Trophoblast cell (in vitro differentiated cells and primary cell): ENCODE measurements at regions not wholly inside any gene's neighbourhood (a gene's known extent, or its start where the extent isn't known, plus 50 kb on each side); places are given as distances from the start of the nearest gene placed in this dataset.

Experiments
- DNase-seq, 2 donors: peaks; one replicate each; pipeline ENCODE4 v3.0.0-alpha.2; 2016
- H2AFZ ChIP-seq: 2 replicates; pipeline ENCODE4 v1.6.1; 2013; ENCODE audit warnings: low read length, moderate library complexity, mild to moderate bottlenecking; ENCODE audit not compliant: insufficient read depth, poor library complexity
- H2AK5ac ChIP-seq: 2 replicates; pipeline ENCODE4 v1.6.1; 2013; ENCODE audit warnings: mild to moderate bottlenecking, low read length
- H2BK120ac ChIP-seq: 2 replicates; pipeline ENCODE4 v1.6.1; 2013; ENCODE audit warnings: low read length, mild to moderate bottlenecking, moderate library complexity; ENCODE audit not compliant: insufficient read depth, poor library complexity
- H2BK12ac ChIP-seq: 2 replicates; pipeline ENCODE4 v1.6.1; 2013; ENCODE audit warnings: mild to moderate bottlenecking, low read length, moderate library complexity
- H2BK5ac ChIP-seq: 2 replicates; pipeline ENCODE4 v1.6.1; 2013; ENCODE audit warnings: low read length, low read depth, moderate library complexity, mild to moderate bottlenecking; ENCODE audit not compliant: poor library complexity
- H3K14ac ChIP-seq: 2 replicates; pipeline ENCODE4 v1.6.1; 2013; ENCODE audit warnings: mild to moderate bottlenecking, low read length
- H3K18ac ChIP-seq: 2 replicates; pipeline ENCODE4 v1.6.1; 2013; ENCODE audit warnings: mild to moderate bottlenecking, low read length
- H3K23ac ChIP-seq: 2 replicates; pipeline ENCODE4 v1.6.1; 2013; ENCODE audit warnings: low read length
- H3K27ac ChIP-seq: 2 replicates; pipeline ENCODE4 v1.5.1; 2013; ENCODE audit warnings: low read depth, mild to moderate bottlenecking, inconsistent platforms, low read length, moderate library complexity
- H3K27me3 ChIP-seq: 2 replicates; pipeline ENCODE4 v1.6.1; 2013; ENCODE audit warnings: inconsistent platforms, mild to moderate bottlenecking, low read length, moderate library complexity; ENCODE audit not compliant: insufficient read depth
- H3K36me3 ChIP-seq, 2 experiments: 1 replicate in 1 of 2; 2 replicates in 1 of 2; pipeline ENCODE4 v1.6.1; 2013; ENCODE audit warnings: low read length in 2 of 2, mild to moderate bottlenecking in 2 of 2, moderate library complexity in 1 of 2; ENCODE audit not compliant: insufficient read depth in 2 of 2, control insufficient read depth in 1 of 2
- H3K4ac ChIP-seq: 2 replicates; pipeline ENCODE4 v1.6.1; 2013; ENCODE audit warnings: low read depth, mild to moderate bottlenecking, low read length, moderate library complexity
- H3K4me1 ChIP-seq, 2 experiments: 1 replicate in 1 of 2; 2 replicates in 1 of 2; pipeline ENCODE4 v1.6.1; 2013; ENCODE audit warnings: low read length in 2 of 2, mild to moderate bottlenecking in 2 of 2, moderate library complexity in 1 of 2; ENCODE audit not compliant: insufficient read depth in 2 of 2, control insufficient read depth in 1 of 2
- H3K4me2 ChIP-seq: 2 replicates; pipeline ENCODE4 v1.6.1; 2013; ENCODE audit warnings: inconsistent platforms, mild to moderate bottlenecking, low read length, moderate library complexity
- H3K4me3 ChIP-seq: 2 replicates; pipeline ENCODE4 v1.5.1; 2013; ENCODE audit warnings: mild to moderate bottlenecking, low read depth, low read length, inconsistent platforms
- H3K79me1 ChIP-seq: one replicate; pipeline ENCODE4 v1.6.1; 2013; ENCODE audit warnings: low read length
- H3K79me2 ChIP-seq: 2 replicates; pipeline ENCODE4 v1.6.1; 2013; ENCODE audit warnings: low read length, mild to moderate bottlenecking; ENCODE audit not compliant: control insufficient read depth, insufficient read depth, poor library complexity
- H3K9ac ChIP-seq: 2 replicates; pipeline ENCODE4 v1.6.1; 2013; ENCODE audit warnings: mild to moderate bottlenecking, low read length
- H3K9me3 ChIP-seq: 2 replicates; pipeline ENCODE4 v1.6.1; 2013; ENCODE audit warnings: low read depth, mild to moderate bottlenecking, control low read depth, inconsistent platforms, low read length; ENCODE audit not compliant: insufficient read depth
- H4K12ac ChIP-seq: 2 replicates; pipeline ENCODE4 v1.6.1; 2013; ENCODE audit warnings: low read depth, mild to moderate bottlenecking, low read length, moderate library complexity
- H4K8ac ChIP-seq: 2 replicates; pipeline ENCODE4 v1.6.1; 2013; ENCODE audit warnings: low read depth, mild to moderate bottlenecking, low read length, moderate library complexity
- H4K91ac ChIP-seq: one replicate; pipeline ENCODE4 v1.6.1; 2013; ENCODE audit warnings: low read depth, mild to moderate bottlenecking, low read length, moderate library complexity
- WGBS: extraction: QIAGEN DNeasy Blood & Tissue Kit; methylation state at CpG from one replicate; pipeline ENCODE4 v1.1.7; 2013; ENCODE audit warnings: missing lambda C conversion rate; ENCODE audit not compliant: insufficient read length, insufficient coverage; ENCODE audit errors: extremely low coverage; 5-methylcytosine and 5-hydroxymethylcytosine counted together

DNA sequence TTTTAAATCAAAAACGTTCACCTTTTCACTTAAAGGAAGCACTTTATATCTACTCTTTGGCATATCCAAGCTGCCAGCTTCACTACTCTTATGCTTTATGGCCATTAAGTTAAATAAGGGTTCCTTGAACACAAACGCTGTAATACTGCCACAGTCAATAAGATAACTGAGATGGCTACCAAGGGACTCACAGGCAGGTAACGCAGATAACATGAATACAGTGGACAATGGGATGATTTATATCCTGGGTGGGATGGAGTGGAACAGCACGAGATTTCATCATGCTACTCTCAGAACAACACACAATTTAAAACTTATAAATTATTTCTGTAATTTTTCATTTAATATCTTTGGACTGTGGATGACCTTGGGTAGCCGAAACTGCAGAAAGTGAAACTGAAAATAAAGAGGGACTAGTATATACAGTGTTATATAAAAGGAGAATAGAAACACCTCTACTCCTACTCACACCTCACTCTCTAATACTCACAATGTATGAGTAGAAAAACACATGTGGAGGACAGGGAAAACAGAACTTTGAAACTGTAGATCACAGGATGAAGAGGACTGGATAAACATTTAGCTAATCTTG lies 367.3 kb downstream of the C12orf50 start:
- no peak overlapping the region for H2BK120ac ChIP-seq
- H3K79me1 ChIP-seq = no peaks in the 10 kb centered on the region
- no peak overlapping the region for H3K27ac ChIP-seq
- H2BK12ac ChIP-seq = no peak overlapping the region
- no peak overlapping the region for H2AK5ac ChIP-seq
- H4K12ac ChIP-seq = no peak overlapping the region
- H3K4me1 ChIP-seq = no peaks in the 10 kb centered on the region
- H3K18ac ChIP-seq = no peak overlapping the region
- no peak overlapping the region for H2BK5ac ChIP-seq
- no peak overlapping the region for H3K23ac ChIP-seq
- H4K8ac ChIP-seq = no peak overlapping the region
- H4K91ac ChIP-seq = no peak overlapping the region
- no peak overlapping the region for H3K14ac ChIP-seq
- no peaks in the 10 kb centered on the region for H3K27me3 ChIP-seq
- 100% methylated on average over 1 of the region's 5 CpGs for WGBS
- no peak overlapping the region for H3K4ac ChIP-seq
- no peak overlapping the region for H2AFZ ChIP-seq
- no peak for DNase-seq
- H3K9me3 ChIP-seq = no peaks in the 10 kb centered on the region
- no peak overlapping the region for H3K9ac ChIP-seq
- no peaks in the 10 kb centered on the region for H3K79me2 ChIP-seq
- H3K4me2 ChIP-seq = no peak overlapping the region
- no peak overlapping the region for H3K4me3 ChIP-seq
- no peaks in the 10 kb centered on the region for H3K36me3 ChIP-seq

DNA sequence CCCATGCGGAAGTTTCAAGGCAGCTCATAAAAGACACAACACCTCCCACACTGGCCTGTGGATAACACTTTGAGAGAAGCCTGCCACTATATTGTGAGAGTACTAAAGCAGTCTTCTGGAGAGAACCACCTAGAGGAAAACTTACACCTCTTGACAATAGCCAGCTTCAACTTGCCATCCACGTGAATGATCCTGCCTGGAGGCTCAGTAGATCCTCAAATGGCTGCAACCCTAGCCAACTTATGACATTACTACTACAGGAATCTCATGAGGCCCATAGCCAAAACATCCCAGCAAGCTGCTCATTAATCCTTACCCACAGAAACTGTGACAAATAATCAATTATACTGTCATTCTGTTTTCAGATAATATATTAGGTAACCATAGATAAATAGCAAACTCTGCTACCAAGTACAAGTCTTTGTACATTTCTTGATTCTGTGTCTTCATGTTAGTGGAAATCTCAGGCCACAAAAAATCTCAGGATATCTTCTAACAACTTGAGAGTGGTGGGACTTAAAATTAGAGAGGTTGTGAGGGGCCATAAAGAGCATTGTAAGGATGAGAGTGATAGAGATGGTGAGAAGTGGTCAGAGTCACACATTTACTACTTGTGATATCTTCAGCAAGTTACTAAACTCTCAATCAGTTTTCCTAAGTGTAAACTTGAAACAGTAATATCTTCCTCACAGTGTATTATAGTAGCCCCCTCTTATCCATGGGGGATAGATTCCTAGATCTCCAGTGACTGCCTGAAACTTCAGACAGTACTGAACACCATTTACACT lies 368.0 kb downstream of the C12orf50 start:
- no peak overlapping the region for H2BK5ac ChIP-seq
- H2AK5ac ChIP-seq = no peak overlapping the region
- no peak overlapping the region for H3K14ac ChIP-seq
- no peak overlapping the region for H4K8ac ChIP-seq
- H3K4me3 ChIP-seq = no peak overlapping the region
- no peak overlapping the region for H3K4me2 ChIP-seq
- no peak overlapping the region for H3K27ac ChIP-seq
- H3K4me1 ChIP-seq = no peaks in the 10 kb centered on the region
- no peak overlapping the region for H3K4ac ChIP-seq
- WGBS = no CpG with 5 or more reads among the region's 2 CpGs
- H4K12ac ChIP-seq = no peak overlapping the region
- H3K79me2 ChIP-seq = no peaks in the 10 kb centered on the region
- no peaks in the 10 kb centered on the region for H3K79me1 ChIP-seq
- H3K36me3 ChIP-seq = no peaks in the 10 kb centered on the region
- no peak overlapping the region for H2AFZ ChIP-seq
- no peak overlapping the region for H3K23ac ChIP-seq
- H3K9me3 ChIP-seq = no peaks in the 10 kb centered on the region
- DNase-seq = no peak
- H3K9ac ChIP-seq = no peak overlapping the region
- no peak overlapping the region for H3K18ac ChIP-seq
- H2BK12ac ChIP-seq = no peak overlapping the region
- no peak overlapping the region for H4K91ac ChIP-seq
- H3K27me3 ChIP-seq = no peaks in the 10 kb centered on the region
- no peak overlapping the region for H2BK120ac ChIP-seq

DNA sequence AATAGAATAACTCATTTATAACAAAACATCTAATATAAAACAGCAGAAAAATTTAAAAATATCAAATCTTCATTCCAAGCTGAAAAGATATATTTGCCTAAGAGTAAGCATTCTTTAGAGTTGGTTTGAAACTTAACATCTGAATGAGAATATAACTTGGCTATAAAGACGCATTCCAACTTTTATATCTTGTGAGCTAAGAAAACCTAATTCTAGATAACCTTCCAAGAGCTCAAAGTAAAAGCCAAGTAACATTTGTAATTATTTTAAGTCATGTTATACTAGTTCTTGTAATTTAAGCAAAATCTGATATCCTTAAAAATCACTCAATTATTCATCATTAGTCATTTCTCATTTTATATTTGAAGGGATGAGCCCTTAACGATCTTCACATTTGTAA lies 368.9 kb downstream of the C12orf50 start:
- Histone ChIP-seq H3K9ac (no peak overlapping the region), H4K12ac (no peak overlapping the region), H3K4me3 (no peak overlapping the region), H3K79me2 (no peaks in the 10 kb centered on the region), H3K27ac (no peak overlapping the region), H3K23ac (no peak overlapping the region), H3K4me1 (no peaks in the 10 kb centered on the region), H2BK12ac (no peak overlapping the region), H3K79me1 (no peaks in the 10 kb centered on the region), H3K9me3 (no peaks in the 10 kb centered on the region), H4K91ac (no peak overlapping the region), H3K18ac (no peak overlapping the region), H3K14ac (no peak overlapping the region), H2BK5ac (no peak overlapping the region), H3K36me3 (no peaks in the 10 kb centered on the region), H3K4ac (no peak overlapping the region), H2AK5ac (no peak overlapping the region), H2BK120ac (no peak overlapping the region), H3K27me3 (no peaks in the 10 kb centered on the region), H4K8ac (no peak overlapping the region), H2AFZ (no peak overlapping the region), H3K4me2 (no peak overlapping the region)
- WGBS = no CpG with 5 or more reads among the region's 2 CpGs
- no peak for DNase-seq

DNA sequence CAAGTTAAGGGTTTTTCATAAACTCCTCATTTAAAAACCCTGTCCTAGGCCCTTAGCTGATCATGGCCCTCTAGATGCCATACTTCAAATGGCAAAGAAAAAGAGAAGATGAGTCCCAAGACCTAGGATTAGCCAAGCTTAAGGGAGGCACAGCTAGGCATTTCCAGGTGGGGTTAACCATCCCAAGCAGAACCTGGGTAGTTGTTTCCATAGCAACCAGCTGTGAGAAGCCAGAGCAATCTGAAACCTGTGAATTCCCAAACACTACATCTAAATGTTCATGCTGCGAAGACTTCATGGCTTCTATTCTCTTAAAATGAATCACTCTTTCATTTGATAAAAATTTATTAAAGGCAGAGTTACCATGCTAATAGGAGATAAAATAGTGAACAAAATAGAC lies 372.9 kb downstream of the C12orf50 start:
- no peak overlapping the region for H2AFZ ChIP-seq
- no peak overlapping the region for H4K8ac ChIP-seq
- H3K4me1 ChIP-seq = no peaks in the 10 kb centered on the region
- no peak overlapping the region for H3K27ac ChIP-seq
- no peak overlapping the region for H4K91ac ChIP-seq
- H4K12ac ChIP-seq = no peak overlapping the region
- no peaks in the 10 kb centered on the region for H3K79me2 ChIP-seq
- no peak overlapping the region for H2BK12ac ChIP-seq
- H3K4me3 ChIP-seq = no peak overlapping the region
- no peaks in the 10 kb centered on the region for H3K36me3 ChIP-seq
- no peak overlapping the region for H2BK5ac ChIP-seq
- H2AK5ac ChIP-seq = no peak overlapping the region
- H3K18ac ChIP-seq = no peak overlapping the region
- no peak for DNase-seq
- H3K79me1 ChIP-seq = no peaks in the 10 kb centered on the region
- H3K14ac ChIP-seq = no peak overlapping the region
- no peak overlapping the region for H3K4ac ChIP-seq
- no peak overlapping the region for H3K23ac ChIP-seq
- H3K9me3 ChIP-seq = no peaks in the 10 kb centered on the region
- H3K4me2 ChIP-seq = no peak overlapping the region
- WGBS = no CpG with 5 or more reads among the region's 1 CpG
- no peak overlapping the region for H2BK120ac ChIP-seq
- no peaks in the 10 kb centered on the region for H3K27me3 ChIP-seq
- H3K9ac ChIP-seq = no peak overlapping the region
